ENCODE measurements at regions not wholly inside any gene's neighbourhood (a gene's known extent, or its start where the extent isn't known, plus 50 kb on each side); places are given as distances from the start of the nearest gene placed in this dataset.

- TF ChIP-seq PRMT5 (CRISPR knock-in tag; IDR thresholded peaks at IDR 0.05) (no peak), EWSR1 (IDR thresholded peaks at IDR 0.05; ENCODE audit: borderline replicate concordance, low read depth, partially characterized antibody) (no peak), TAF1 (IDR thresholded peaks at IDR 0.05; ENCODE audit: control insufficient read depth, extremely low read depth, insufficient read depth, low read length, severe bottlenecking) (no peak), ZFP36 (IDR thresholded peaks at IDR 0.05; ENCODE audit: low read depth, low read length, partially characterized antibody) (no peak), CTCF (IDR thresholded peaks at IDR 0.05 in 2 of 3, conservative IDR thresholded peaks at IDR 0.05 in 1 of 3; ENCODE audit: insufficient read depth in 2 of 3, low read depth in 1 of 3, low read length in 3 of 3) (no peak), EZH2 (IDR thresholded peaks at IDR 0.05; ENCODE audit: borderline replicate concordance, low read depth, low read length) (no peak), TRIM24 (IDR thresholded peaks at IDR 0.05) (no peak), PML (IDR thresholded peaks at IDR 0.05; ENCODE audit: low read length) (no peak), SFPQ (IDR thresholded peaks at IDR 0.05; ENCODE audit: low read depth, low read length) (no peak), RNF2 (IDR thresholded peaks at IDR 0.05) (no peak), ARNT (IDR thresholded peaks at IDR 0.05) (no peak)
Measured at GRCh38 chr5:143739746-143740145, 72.2 kb upstream of the HMHB1 start.

Data from K562 (cell line).